PFSK-1 (cell line): ENCODE measurements at regions not wholly inside any gene's neighbourhood (a gene's known extent, or its start where the extent isn't known, plus 50 kb on each side); places are given as distances from the start of the nearest gene placed in this dataset.

Experiments
- POLR2AphosphoS5 ChIP-seq: IDR thresholded peaks from 2 replicates; pipeline ENCODE4 v1.6.1; 2012; ENCODE audit warnings: low read depth, mild to moderate bottlenecking, control low read depth, low read length, moderate library complexity
- REST ChIP-seq, 2 experiments: IDR thresholded peaks; 2 replicates each; pipeline versions ENCODE4 v1.6.1 to v1.8.0; 2011 to 2012; ENCODE audit warnings: low read depth in 2 of 2, low read length in 2 of 2, control low read depth in 1 of 2, inconsistent platforms in 1 of 2, mild to moderate bottlenecking in 1 of 2, moderate library complexity in 1 of 2; ENCODE audit not compliant: insufficient read depth in 1 of 2

GRCh38 chr3:110656394-110657025 lies 415.1 kb upstream of the NECTIN3 start:
- TF ChIP-seq REST (IDR thresholded peaks at IDR 0.05; ENCODE audit: insufficient read depth in 1 of 2, low read depth in 2 of 2, low read length in 2 of 2): no peak
- no peak for TF ChIP-seq POLR2AphosphoS5
